H9 (cell line): ENCODE measurements at regions not wholly inside any gene's neighbourhood (a gene's known extent, or its start where the extent isn't known, plus 50 kb on each side); places are given as distances from the start of the nearest gene placed in this dataset.

Source experiments
- DNase-seq: peaks from one replicate; pipeline ENCODE4 v3.0.0-alpha.2; 2017
- H2AFZ ChIP-seq: one replicate; pipeline ENCODE4 v1.6.1; 2013; ENCODE audit warnings: mild to moderate bottlenecking, low read length, control low read depth, moderate library complexity
- H2AK5ac ChIP-seq: 2 replicates; pipeline ENCODE4 v1.6.1; 2013; ENCODE audit warnings: low read length, control low read depth, mixed read lengths; ENCODE audit not compliant: insufficient read length
- H2BK120ac ChIP-seq: one replicate; pipeline ENCODE4 v1.6.1; 2013; ENCODE audit warnings: low read depth, mild to moderate bottlenecking, low read length, control low read depth, inconsistent platforms; ENCODE audit not compliant: poor library complexity, severe bottlenecking
- H2BK12ac ChIP-seq: 2 replicates; pipeline ENCODE4 v1.6.1; 2013; ENCODE audit warnings: low read length, control low read depth, mixed read lengths, low read depth; ENCODE audit not compliant: insufficient read length
- H2BK15ac ChIP-seq: 2 replicates; pipeline ENCODE4 v1.6.1; 2013; ENCODE audit warnings: low read depth, low read length, control low read depth
- H2BK20ac ChIP-seq: one replicate; pipeline ENCODE4 v1.6.1; 2013; ENCODE audit warnings: low read depth, mild to moderate bottlenecking, low read length, control low read depth, inconsistent platforms; ENCODE audit not compliant: poor library complexity, severe bottlenecking
- H2BK5ac ChIP-seq: 2 replicates; pipeline ENCODE4 v1.6.1; 2013; ENCODE audit warnings: low read length, control low read depth, mixed read lengths; ENCODE audit not compliant: insufficient read length
- H3K14ac ChIP-seq: 2 replicates; pipeline ENCODE4 v1.6.1; 2013; ENCODE audit warnings: low read length, control low read depth; ENCODE audit not compliant: insufficient read depth
- H3K18ac ChIP-seq: 2 replicates; pipeline ENCODE4 v1.6.1; 2013; ENCODE audit warnings: low read depth, mild to moderate bottlenecking, mixed read lengths, low read length, control low read depth; ENCODE audit not compliant: insufficient read length
- H3K23ac ChIP-seq: 2 replicates; pipeline ENCODE4 v1.6.1; 2013; ENCODE audit warnings: low read length, control low read depth, mixed read lengths, low read depth; ENCODE audit not compliant: insufficient read length
- H3K23me2 ChIP-seq: 2 replicates; pipeline ENCODE4 v1.6.1; 2013; ENCODE audit warnings: low read depth, mild to moderate bottlenecking, mixed read lengths, low read length, control low read depth; ENCODE audit not compliant: insufficient read length, poor library complexity, severe bottlenecking
- H3K27ac ChIP-seq: 2 replicates; pipeline ENCODE4 v1.5.1; 2013; ENCODE audit warnings: low read length, control low read depth, mixed read lengths, low read depth; ENCODE audit not compliant: insufficient read length
- H3K27me3 ChIP-seq: 2 replicates; pipeline ENCODE4 v1.6.1; 2013; ENCODE audit warnings: low read length, control low read depth, inconsistent platforms; ENCODE audit not compliant: insufficient read depth
- H3K4ac ChIP-seq: 2 replicates; pipeline ENCODE4 v1.6.1; 2013; ENCODE audit warnings: low read depth, mild to moderate bottlenecking, control low read depth, inconsistent platforms, low read length, moderate library complexity
- H3K4me1 ChIP-seq: 2 replicates; pipeline ENCODE4 v1.6.1; 2013; ENCODE audit warnings: low read length, control low read depth, inconsistent platforms; ENCODE audit not compliant: insufficient read depth
- H3K4me2 ChIP-seq: 2 replicates; pipeline ENCODE4 v1.6.1; 2013; ENCODE audit warnings: low read length, control low read depth, mixed read lengths; ENCODE audit not compliant: insufficient read length, insufficient read depth
- H3K56ac ChIP-seq: 2 replicates; pipeline ENCODE4 v1.6.1; 2013; ENCODE audit warnings: low read depth, mild to moderate bottlenecking, mixed read lengths, low read length, control low read depth; ENCODE audit not compliant: insufficient read length
- H3K79me1 ChIP-seq: 2 replicates; pipeline ENCODE4 v1.6.1; 2013; ENCODE audit warnings: low read depth, mild to moderate bottlenecking, moderate library complexity, low read length, control low read depth, inconsistent platforms; ENCODE audit not compliant: insufficient read depth, poor library complexity, severe bottlenecking
- H3K79me2 ChIP-seq: 2 replicates; pipeline ENCODE4 v1.6.1; 2013; ENCODE audit warnings: low read length, control low read depth, inconsistent platforms; ENCODE audit not compliant: insufficient read depth
- H3K9ac ChIP-seq: 2 replicates; pipeline ENCODE4 v1.6.1; 2013; ENCODE audit warnings: low read length, control low read depth, mixed read lengths; ENCODE audit not compliant: insufficient read length; ENCODE audit errors: extremely low read depth
- H3K9me3 ChIP-seq: one replicate; pipeline ENCODE4 v1.6.1; 2013; ENCODE audit warnings: low read depth, low read length, inconsistent platforms; ENCODE audit not compliant: control insufficient read depth
- H3T11ph ChIP-seq: one replicate; pipeline ENCODE4 v1.6.1; 2013; ENCODE audit warnings: mild to moderate bottlenecking, low read length, control low read depth, inconsistent platforms
- H4K20me1 ChIP-seq: one replicate; pipeline ENCODE4 v1.6.1; 2013; ENCODE audit not compliant: control insufficient read depth, insufficient read length, insufficient read depth
- H4K5ac ChIP-seq: 2 replicates; pipeline ENCODE4 v1.6.1; 2013; ENCODE audit warnings: low read depth, mild to moderate bottlenecking, mixed read lengths, low read length, control low read depth; ENCODE audit not compliant: insufficient read length
- H4K8ac ChIP-seq: replicated peaks from 2 replicates; pipeline ENCODE4 v1.6.1; 2013; ENCODE audit warnings: low read length, control low read depth, mixed read lengths, low read depth; ENCODE audit not compliant: insufficient read length
- H4K91ac ChIP-seq: 2 replicates; pipeline ENCODE4 v1.6.1; 2013; ENCODE audit warnings: low read depth, mild to moderate bottlenecking, moderate library complexity, mixed read lengths, low read length, control low read depth; ENCODE audit not compliant: insufficient read length
- H3K27ac Mint-ChIP-seq, 3 experiments: 2 replicates in 2 of 3; 3 replicates in 1 of 3; pipeline ENCODE4 v1.8.0; 2020 to 2021; ENCODE audit warnings: mixed read lengths in 3 of 3, mild to moderate bottlenecking in 1 of 3, moderate library complexity in 1 of 3
- H3K27me3 Mint-ChIP-seq: 2 replicates; pipeline ENCODE4 v1.8.0; 2021; ENCODE audit warnings: low read depth, mild to moderate bottlenecking, moderate library complexity, mixed read lengths
- H3K36me3 Mint-ChIP-seq, 3 experiments: 2 replicates in 2 of 3; 3 replicates in 1 of 3; pipeline ENCODE4 v1.8.0; 2020 to 2021; ENCODE audit warnings: low read depth in 3 of 3, mixed read lengths in 3 of 3; ENCODE audit not compliant: insufficient read depth in 1 of 3
- H3K4me1 Mint-ChIP-seq, 2 experiments: 2 replicates each; pipeline ENCODE4 v1.8.0; 2020; ENCODE audit warnings: mixed read lengths in 2 of 2
- H3K4me3 Mint-ChIP-seq, 2 experiments: 2 replicates in 1 of 2; 3 replicates in 1 of 2; pipeline ENCODE4 v1.8.0; 2020 to 2021; ENCODE audit warnings: mild to moderate bottlenecking in 2 of 2, mixed read lengths in 2 of 2, moderate library complexity in 1 of 2
- H3K9me3 Mint-ChIP-seq, 2 experiments: 2 replicates in 1 of 2; 3 replicates in 1 of 2; pipeline ENCODE4 v1.8.0; 2020; ENCODE audit warnings: mild to moderate bottlenecking in 2 of 2, mixed read lengths in 2 of 2, moderate library complexity in 1 of 2
- CTCF ChIP-seq: fragments of 200-600 bp; sonication (generic); conservative IDR thresholded peaks from 3 replicates; pipeline ENCODE4 v1.8.0; 2021; ENCODE audit warnings: antibody characterized with exemption, mild to moderate bottlenecking
- WGBS: extraction: QIAGEN DNeasy Blood & Tissue Kit; methylation state at CpG from one replicate; pipeline ENCODE4 v1.1.7; 2013; ENCODE audit warnings: missing lambda C conversion rate, low lambda C conversion rate, mixed read lengths; ENCODE audit not compliant: insufficient read length; ENCODE audit errors: extremely low coverage; 5-methylcytosine and 5-hydroxymethylcytosine counted together

DNA sequence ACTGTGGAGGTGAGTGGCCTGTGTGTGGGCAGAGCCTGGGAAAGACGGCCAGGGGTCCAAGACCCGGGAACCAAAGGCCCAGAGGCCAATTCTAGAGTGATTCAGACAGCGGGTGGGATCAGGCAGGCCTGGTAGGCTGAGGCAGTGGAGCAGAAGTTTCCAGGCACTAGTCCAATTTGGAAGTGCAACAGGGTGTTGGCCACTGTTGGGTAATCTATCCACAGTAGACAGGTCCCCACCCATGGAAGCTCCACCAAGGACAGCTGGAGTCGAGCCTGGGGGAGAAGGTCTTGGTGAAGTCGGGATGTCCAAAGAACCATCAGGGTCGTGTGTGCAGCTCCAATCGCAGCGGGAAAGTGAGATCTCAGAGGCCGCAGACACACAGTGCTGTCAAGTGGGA is 125.8 kb upstream of the COPS8 start:
- Histone ChIP-seq H4K5ac (no peak overlapping the region), H2BK5ac (no peak overlapping the region), H3T11ph (no peak overlapping the region), H3K9me3 (no peaks in the 10 kb centered on the region), H4K8ac (no peak overlapping the region), H2BK15ac (no peak overlapping the region), H3K79me2 (no peaks in the 10 kb centered on the region), H3K4ac (no peak overlapping the region), H4K91ac (no peak overlapping the region), H3K27me3 (no peaks in the 10 kb centered on the region), H2BK120ac (no peak overlapping the region), H3K56ac (no peak overlapping the region), H2AFZ (no peak overlapping the region), H3K23ac (no peak overlapping the region), H3K4me2 (no peak overlapping the region), H3K14ac (no peak overlapping the region), H2BK20ac (no peak overlapping the region), H3K18ac (no peak overlapping the region), H3K4me1 (no peaks in the 10 kb centered on the region), H3K23me2 (no peaks in the 10 kb centered on the region), H4K20me1 (no peaks in the 10 kb centered on the region), H3K27ac (no peak overlapping the region), H2BK12ac (no peak overlapping the region), H3K79me1 (no peaks in the 10 kb centered on the region), H2AK5ac (no peak overlapping the region), H3K9ac (no peak overlapping the region)
- Mint-ChIP-seq H3K36me3 (peaks cover 3 to 9% (median 6%) of the 10 kb centered on the region in 3 experiments; a peak in 4 of 7 replicates), H3K4me1 (peaks cover 7 to 11% of the 10 kb centered on the region in 2 experiments), H3K27ac (peak overlapping the region in 2 of 3 experiments; percentile 17 to 70; a peak in 3 of 7 replicates), H3K27me3 (peaks cover 11% of the 10 kb centered on the region; the same call in 1 of the 2 replicates), H3K9me3 (peaks cover 0 to 4% of the 10 kb centered on the region in 2 experiments; a peak in 2 of 5 replicates), H3K4me3 (no peak overlapping the region; a peak in 1 of 5 replicates)
- no CpG with 5 or more reads among the region's 9 CpGs for WGBS
- DNase-seq = no peak
- TF ChIP-seq CTCF = no peak
